ENCODE measurements at regions not wholly inside any gene's neighbourhood (a gene's known extent, or its start where the extent isn't known, plus 50 kb on each side); places are given as distances from the start of the nearest gene placed in this dataset.

GRCh38 chr2:209209943-209210342 lies 213.9 kb upstream of the MAP2 start:
- no peak for TF ChIP-seq CTCF (IDR thresholded peaks at IDR 0.05; ENCODE audit: low read depth, low read length)
- H3K4me3 ChIP-seq (ENCODE audit: low read depth, low read length), result no peak overlapping the region

GRCh38 chr2:209230560-209230959 lies 193.3 kb upstream of the MAP2 start:
- H3K4me3 ChIP-seq (ENCODE audit: low read depth, low read length), result no peak overlapping the region
- TF ChIP-seq CTCF (IDR thresholded peaks at IDR 0.05; ENCODE audit: low read depth, low read length), result no peak

- no peak for TF ChIP-seq CTCF (IDR thresholded peaks at IDR 0.05; ENCODE audit: low read depth, low read length)
- no peak overlapping the region for H3K4me3 ChIP-seq (ENCODE audit: low read depth, low read length)
Observed at GRCh38 chr2:209236377-209236776, 187.5 kb upstream of the MAP2 start.

- no peak overlapping the region for H3K4me3 ChIP-seq (ENCODE audit: low read depth, low read length)
- TF ChIP-seq CTCF (IDR thresholded peaks at IDR 0.05; ENCODE audit: low read depth, low read length), result no peak
Observed at GRCh38 chr2:209238765-209239584, 184.9 kb upstream of the MAP2 start.

- no peak overlapping the region for H3K4me3 ChIP-seq (ENCODE audit: low read depth, low read length)
- TF ChIP-seq CTCF (IDR thresholded peaks at IDR 0.05; ENCODE audit: low read depth, low read length), result no peak
Observed at GRCh38 chr2:209239585-209239938, 184.3 kb upstream of the MAP2 start.

- H3K4me3 ChIP-seq (ENCODE audit: low read depth, low read length), result no peak overlapping the region
- no peak for TF ChIP-seq CTCF (IDR thresholded peaks at IDR 0.05; ENCODE audit: low read depth, low read length)
Observed at GRCh38 chr2:209240204-209240603, 183.6 kb upstream of the MAP2 start.

GRCh38 chr2:209253544-209253943 lies 170.3 kb upstream of the MAP2 start:
- no peak for TF ChIP-seq CTCF (IDR thresholded peaks at IDR 0.05; ENCODE audit: low read depth, low read length)
- no peak overlapping the region for H3K4me3 ChIP-seq (ENCODE audit: low read depth, low read length)

All from WI38 (cell line).